GM18499 (cell line): ENCODE measurements at regions not wholly inside any gene's neighbourhood (a gene's known extent, or its start where the extent isn't known, plus 50 kb on each side); places are given as distances from the start of the nearest gene placed in this dataset.

Source experiments
- ATAC-seq: cut with Tn5 transposase; IDR thresholded peaks from one replicate; pipeline ENCODE4 v1.9.1; 2021; ENCODE audit warnings: moderate number of reproducible peaks; ENCODE audit not compliant: insufficient read depth, unreplicated experiment

DNA sequence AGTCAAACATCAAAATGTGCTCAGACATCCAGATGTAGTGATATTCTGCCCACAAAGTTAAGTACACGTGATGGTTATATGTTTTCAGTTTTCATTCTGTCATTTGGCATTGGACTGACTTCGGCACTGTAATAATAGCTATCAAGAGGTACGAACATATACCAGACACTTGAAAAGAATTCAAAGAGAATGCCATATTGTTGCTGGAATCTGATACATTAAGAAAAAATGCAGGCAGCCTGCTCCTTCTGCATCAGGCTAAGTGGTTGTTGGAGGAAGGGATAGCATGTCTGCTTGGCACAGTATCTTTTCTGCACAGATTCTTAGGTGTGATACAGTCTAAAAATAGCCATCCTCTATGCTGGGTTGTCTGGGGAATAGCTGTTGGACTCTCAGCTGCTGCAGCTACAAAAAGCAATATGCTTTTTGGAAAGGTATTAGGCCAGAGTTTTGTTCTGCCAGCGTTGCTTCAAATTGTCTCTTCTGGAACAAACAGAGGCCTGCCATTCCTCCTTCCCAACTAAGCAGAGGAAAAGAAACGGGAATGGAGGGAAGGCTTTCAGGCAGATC is 892.6 kb downstream of the TBC1D22A start:
- no peak for ATAC-seq

GRCh38 chr22:47653921-47654320 is 891.5 kb downstream of the TBC1D22A start:
- no peak for ATAC-seq

GRCh38 chr22:47651216-47651987 is 889.0 kb downstream of the TBC1D22A start:
- no peak for ATAC-seq

- ATAC-seq: no peak
These were observed 885.3 kb downstream of the TBC1D22A start for GRCh38 chr22:47647720-47648119.

GRCh38 chr22:47647181-47647580 is 884.7 kb downstream of the TBC1D22A start:
- ATAC-seq: no peak

GRCh38 chr22:47645923-47646322 is 883.5 kb downstream of the TBC1D22A start:
- no peak for ATAC-seq

GRCh38 chr22:47645450-47645914 is 883.0 kb downstream of the TBC1D22A start:
- no peak for ATAC-seq

GRCh38 chr22:47634347-47634746 is 871.9 kb downstream of the TBC1D22A start:
- no peak for ATAC-seq

- no peak for ATAC-seq
These were observed 870.7 kb downstream of the TBC1D22A start for GRCh38 chr22:47633111-47633510.

- ATAC-seq: no peak
These were observed 870.3 kb downstream of the TBC1D22A start for GRCh38 chr22:47632701-47633100.

DNA sequence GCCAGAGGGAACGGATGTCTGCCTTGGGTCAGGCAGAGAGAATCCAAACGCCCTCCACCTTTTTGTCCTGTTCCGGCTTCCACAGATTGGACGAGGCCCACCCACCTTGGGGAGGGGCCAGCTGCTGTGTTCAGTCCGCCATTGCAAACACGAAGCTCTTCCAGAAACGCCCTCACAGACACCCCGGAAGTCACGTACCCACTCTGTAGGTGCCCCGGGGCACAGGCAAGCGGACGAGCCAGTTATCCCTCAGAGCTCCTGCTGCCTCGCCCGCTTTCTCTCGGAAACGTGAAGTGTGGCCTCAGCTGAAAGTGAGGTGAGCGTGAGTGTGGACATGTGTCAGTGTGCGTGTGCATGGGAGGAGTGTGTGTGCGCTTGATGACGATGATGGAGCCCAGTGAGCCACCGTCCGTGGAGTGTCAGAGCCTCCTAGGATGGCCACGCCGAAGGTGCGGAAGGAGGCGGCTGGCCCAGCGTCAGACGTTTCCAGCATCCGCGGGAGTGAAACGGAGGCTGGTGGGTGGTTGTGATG is 869.2 kb downstream of the TBC1D22A start:
- no peak for ATAC-seq

GRCh38 chr22:47630741-47631534 is 868.5 kb downstream of the TBC1D22A start:
- no peak for ATAC-seq

- ATAC-seq: no peak
These were observed 867.6 kb downstream of the TBC1D22A start for GRCh38 chr22:47629791-47630655.

DNA sequence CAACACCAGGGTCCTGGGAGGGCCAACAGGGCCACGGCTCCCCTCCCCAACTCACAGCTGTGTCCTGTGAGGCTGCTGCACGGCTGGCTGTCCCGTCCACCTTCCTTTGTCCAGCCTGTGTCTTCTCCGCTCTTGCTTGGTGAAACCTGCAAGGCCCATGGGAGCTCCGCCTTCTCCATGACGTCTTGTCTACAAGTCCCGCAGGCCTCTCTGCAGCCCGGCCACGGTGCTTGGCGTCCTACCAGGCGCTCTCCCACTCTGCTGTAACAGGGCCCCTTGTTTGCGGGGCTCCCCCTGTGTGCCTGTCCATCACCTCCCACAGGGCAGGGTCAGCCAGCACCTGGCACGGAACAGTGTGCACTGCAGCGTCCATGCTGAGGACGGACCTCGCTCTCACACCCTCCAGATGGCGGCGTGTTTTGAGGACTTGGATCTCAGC is 866.8 kb downstream of the TBC1D22A start:
- no peak for ATAC-seq

- ATAC-seq: no peak
These were observed 866.2 kb downstream of the TBC1D22A start for GRCh38 chr22:47628477-47629272.

- ATAC-seq: no peak
These were observed 865.3 kb downstream of the TBC1D22A start for GRCh38 chr22:47627556-47628253.

DNA sequence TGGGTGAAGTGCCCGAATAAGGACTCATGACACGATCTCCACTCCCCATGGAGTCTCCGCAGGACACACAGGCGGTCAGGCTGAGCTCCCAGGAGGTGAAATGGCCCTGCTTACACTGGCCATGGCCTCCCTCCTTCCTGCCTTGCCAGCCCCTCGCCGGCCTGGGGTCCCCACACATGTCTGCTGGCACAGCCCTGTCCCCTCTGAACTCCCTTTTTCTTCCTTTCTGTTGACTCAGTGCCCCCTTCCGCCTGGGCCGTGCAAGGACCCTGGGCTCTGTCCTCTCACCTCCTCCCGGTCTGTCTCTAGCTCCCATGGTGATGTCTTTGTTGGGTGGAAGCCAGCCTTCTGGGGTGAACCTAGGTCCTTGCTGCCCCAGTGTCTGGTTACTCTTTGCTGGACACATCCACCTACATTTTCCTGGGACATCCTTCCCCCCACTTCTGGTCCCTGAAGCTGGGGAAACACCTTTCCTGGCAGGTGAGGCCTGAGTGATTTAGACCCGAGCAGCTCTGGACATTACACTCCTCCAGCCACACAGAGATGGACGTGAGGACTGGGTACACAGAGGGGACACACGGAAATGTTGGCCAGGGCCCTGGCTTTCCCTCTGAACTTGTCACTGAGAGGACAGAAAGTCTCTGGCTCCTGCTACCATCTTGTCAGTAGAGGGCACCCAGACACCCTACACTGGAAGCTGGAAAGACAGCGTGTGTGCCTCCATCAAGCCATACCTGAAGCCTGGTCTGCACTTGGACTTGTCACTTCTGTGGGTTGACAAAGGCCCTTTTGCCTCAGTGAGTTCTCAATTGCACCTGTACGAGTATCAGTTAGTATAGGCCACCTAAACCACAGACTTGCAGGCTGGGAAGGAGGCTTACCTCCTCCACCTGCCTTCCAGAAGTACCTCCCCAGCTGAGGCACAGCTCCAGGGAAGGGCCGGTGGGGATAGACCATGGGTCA is 864.3 kb downstream of the TBC1D22A start:
- no peak for ATAC-seq
